ENCODE measurements at regions not wholly inside any gene's neighbourhood (a gene's known extent, or its start where the extent isn't known, plus 50 kb on each side); places are given as distances from the start of the nearest gene placed in this dataset.

GRCh38 chr19:31525610-31526147 lies 176.4 kb upstream of the TSHZ3 start:
- no peak overlapping the region for H3K27ac Mint-ChIP-seq
- peaks cover 4% of the 10 kb centered on the region for H3K27me3 Mint-ChIP-seq (ENCODE audit: low read depth, poor library complexity)

DNA sequence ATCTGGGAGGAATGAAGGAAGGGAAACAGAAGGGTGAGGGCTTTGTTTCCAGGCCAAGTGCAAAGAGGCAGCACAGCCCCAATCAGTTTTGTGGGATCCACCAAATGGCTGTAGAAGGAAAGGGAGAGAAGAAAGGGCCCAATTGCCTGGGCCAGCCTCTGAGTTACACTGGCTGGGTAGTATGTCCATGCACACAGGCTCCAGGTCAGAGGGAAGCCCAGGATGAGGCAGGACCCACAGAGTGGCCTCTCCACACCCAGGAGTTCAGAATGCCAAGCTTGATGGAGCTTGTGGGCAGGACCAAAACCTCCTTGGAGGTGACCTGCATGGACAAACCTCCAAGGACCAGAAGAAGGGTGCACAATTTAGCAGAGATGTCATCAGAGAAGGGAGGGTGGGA lies 178.2 kb upstream of the TSHZ3 start:
- TF ChIP-seq, protein P1, sequence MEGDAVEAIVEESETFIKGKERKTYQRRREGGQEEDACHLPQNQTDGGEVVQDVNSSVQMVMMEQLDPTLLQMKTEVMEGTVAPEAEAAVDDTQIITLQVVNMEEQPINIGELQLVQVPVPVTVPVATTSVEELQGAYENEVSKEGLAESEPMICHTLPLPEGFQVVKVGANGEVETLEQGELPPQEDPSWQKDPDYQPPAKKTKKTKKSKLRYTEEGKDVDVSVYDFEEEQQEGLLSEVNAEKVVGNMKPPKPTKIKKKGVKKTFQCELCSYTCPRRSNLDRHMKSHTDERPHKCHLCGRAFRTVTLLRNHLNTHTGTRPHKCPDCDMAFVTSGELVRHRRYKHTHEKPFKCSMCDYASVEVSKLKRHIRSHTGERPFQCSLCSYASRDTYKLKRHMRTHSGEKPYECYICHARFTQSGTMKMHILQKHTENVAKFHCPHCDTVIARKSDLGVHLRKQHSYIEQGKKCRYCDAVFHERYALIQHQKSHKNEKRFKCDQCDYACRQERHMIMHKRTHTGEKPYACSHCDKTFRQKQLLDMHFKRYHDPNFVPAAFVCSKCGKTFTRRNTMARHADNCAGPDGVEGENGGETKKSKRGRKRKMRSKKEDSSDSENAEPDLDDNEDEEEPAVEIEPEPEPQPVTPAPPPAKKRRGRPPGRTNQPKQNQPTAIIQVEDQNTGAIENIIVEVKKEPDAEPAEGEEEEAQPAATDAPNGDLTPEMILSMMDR (IDR thresholded peaks at IDR 0.05): no peak
- Mint-ChIP-seq H3K4me1 (no peaks in the 10 kb centered on the region), H3K27ac (no peak overlapping the region), H3K27me3 (ENCODE audit: low read depth, poor library complexity) (peaks cover 4% of the 10 kb centered on the region), H3K9me3 (peaks cover 17% of the 10 kb centered on the region), H3K4me3 (no peak overlapping the region), H3K36me3 (ENCODE audit: low read depth) (peaks cover 5% of the 10 kb centered on the region)
- no peak for DNase-seq

More at GRCh38 chr19:31525610-31526147, 176.4 kb upstream of the TSHZ3 start:
- Mint-ChIP-seq H3K9me3 (peaks cover 21% of the 10 kb centered on the region), H3K4me1 (no peaks in the 10 kb centered on the region), H3K36me3 (ENCODE audit: low read depth) (peaks cover 5% of the 10 kb centered on the region), H3K4me3 (no peak overlapping the region)
- DNase-seq: no peak
- TF ChIP-seq, protein P1 (IDR thresholded peaks at IDR 0.05): no peak

DNA sequence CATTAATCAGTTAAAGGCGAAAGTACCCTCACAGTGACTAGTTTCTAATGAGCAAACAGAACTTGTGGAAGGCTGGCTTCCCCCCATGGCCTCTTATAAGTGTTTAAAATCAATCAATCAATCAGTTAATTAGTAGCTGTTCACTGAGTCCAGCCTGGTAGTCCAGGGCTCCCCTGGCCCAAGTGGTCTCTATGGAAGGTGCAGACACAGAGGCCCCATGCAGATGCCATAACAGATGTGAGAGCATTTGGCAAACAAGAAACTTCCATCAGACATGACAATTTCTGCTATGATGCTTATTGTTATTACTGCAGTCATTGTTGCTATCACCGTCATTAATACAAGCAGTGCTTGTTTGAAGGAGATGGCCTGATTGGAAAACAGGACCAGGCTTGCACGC lies 179.0 kb upstream of the TSHZ3 start:
- Mint-ChIP-seq H3K4me1 (no peaks in the 10 kb centered on the region), H3K9me3 (peaks cover 17% of the 10 kb centered on the region), H3K4me3 (no peak overlapping the region), H3K36me3 (ENCODE audit: low read depth) (peaks cover 5% of the 10 kb centered on the region), H3K27ac (no peak overlapping the region), H3K27me3 (ENCODE audit: low read depth, poor library complexity) (peaks cover 7% of the 10 kb centered on the region)
- TF ChIP-seq, protein P1 (IDR thresholded peaks at IDR 0.05): no peak
- DNase-seq: no peak

DNA sequence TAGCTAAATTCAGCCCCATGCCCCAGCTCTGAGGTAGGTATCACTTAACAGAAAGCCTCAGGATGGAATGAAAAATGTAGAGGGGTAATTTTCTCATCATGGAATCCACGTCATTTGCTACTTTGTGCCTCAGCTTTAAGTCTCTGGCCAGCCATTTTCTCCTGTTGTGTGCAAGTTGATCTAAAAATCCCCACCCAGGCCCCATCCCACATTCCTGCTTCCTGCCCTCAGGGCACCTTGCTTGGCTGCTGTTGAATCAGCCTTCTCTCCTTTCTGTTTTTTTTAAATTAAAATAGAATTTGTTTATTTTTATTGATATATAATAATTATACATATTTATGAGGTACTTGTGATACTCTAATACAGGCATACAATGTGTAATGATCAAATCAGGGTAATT lies 179.9 kb upstream of the TSHZ3 start:
- TF ChIP-seq, protein P1 (IDR thresholded peaks at IDR 0.05): no peak
- Mint-ChIP-seq H3K4me3 (no peak overlapping the region), H3K9me3 (peaks cover 17% of the 10 kb centered on the region), H3K27me3 (ENCODE audit: low read depth, poor library complexity) (peaks cover 7% of the 10 kb centered on the region), H3K27ac (no peak overlapping the region), H3K4me1 (no peaks in the 10 kb centered on the region), H3K36me3 (ENCODE audit: low read depth) (peaks cover 5% of the 10 kb centered on the region)
- no peak for DNase-seq

DNA sequence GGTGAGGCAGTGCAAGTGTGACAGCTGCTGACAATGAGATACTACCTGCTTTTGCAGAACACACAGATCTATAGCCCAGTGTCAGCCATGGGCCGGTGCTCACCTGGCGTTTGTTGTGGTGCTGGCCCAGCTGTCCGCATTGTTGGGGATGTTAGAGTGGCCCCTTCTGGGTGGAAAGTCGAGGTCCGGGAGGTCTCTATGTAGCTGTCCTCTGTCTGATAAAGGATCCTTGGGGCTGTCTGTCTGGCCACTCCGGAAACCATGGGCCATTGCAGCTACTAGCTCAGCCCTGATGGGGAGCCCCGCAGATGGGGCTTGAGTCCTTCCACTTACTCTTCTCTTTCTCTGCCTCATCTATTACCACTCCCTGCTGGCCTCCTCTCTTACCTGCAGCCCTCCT lies 181.5 kb upstream of the TSHZ3 start:
- Mint-ChIP-seq H3K4me1 (peaks cover 9% of the 10 kb centered on the region), H3K27ac (no peak overlapping the region), H3K27me3 (ENCODE audit: low read depth, poor library complexity) (peaks cover 7% of the 10 kb centered on the region), H3K36me3 (ENCODE audit: low read depth) (peaks cover 4% of the 10 kb centered on the region), H3K9me3 (peaks cover 7% of the 10 kb centered on the region), H3K4me3 (no peak overlapping the region)
- no peak for DNase-seq
- TF ChIP-seq, protein P1 (IDR thresholded peaks at IDR 0.05): no peak

DNA sequence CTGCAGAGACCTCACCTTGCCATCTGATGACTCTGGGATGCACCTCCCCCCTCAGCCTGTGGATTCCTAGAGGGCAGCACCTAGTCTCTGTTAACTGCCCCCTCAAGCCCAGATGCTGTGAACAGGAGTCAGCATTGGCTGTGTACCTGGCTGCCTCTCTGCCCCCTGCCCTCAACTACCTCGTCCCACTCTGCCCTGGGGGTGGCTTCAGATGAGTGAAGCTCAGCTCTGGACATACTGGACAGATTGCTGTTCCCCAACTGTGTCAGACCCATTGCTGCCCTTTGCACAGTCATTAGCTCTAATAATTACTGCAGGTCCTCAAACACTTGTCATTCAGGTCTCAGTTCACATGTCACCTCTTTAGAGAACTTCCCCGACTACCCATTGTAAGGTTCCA lies 182.1 kb upstream of the TSHZ3 start:
- DNase-seq: no peak
- peaks cover 7% of the 10 kb centered on the region for H3K27me3 Mint-ChIP-seq (ENCODE audit: low read depth, poor library complexity)
- peaks cover 2% of the 10 kb centered on the region for H3K9me3 Mint-ChIP-seq
- no peak overlapping the region for H3K27ac Mint-ChIP-seq
- no peak overlapping the region for H3K4me3 Mint-ChIP-seq
- no peaks in the 10 kb centered on the region for H3K36me3 Mint-ChIP-seq (ENCODE audit: low read depth)
- TF ChIP-seq, protein P1 (IDR thresholded peaks at IDR 0.05): no peak
- peaks cover 14% of the 10 kb centered on the region for H3K4me1 Mint-ChIP-seq

Measured in nephron progenitor cell (in vitro differentiated cells).